Activated CD4-positive, alpha-beta T cell treated with anti-CD3 and anti-CD28 coated beads, Interleukin-10, Interleukin-2, amounts not matched to agents 100 ng/mL and 50 ng/mL, durations not matched to agents 16 hours and 8 hours (primary cell): ENCODE measurements at regions not wholly inside any gene's neighbourhood (a gene's known extent, or its start where the extent isn't known, plus 50 kb on each side); places are given as distances from the start of the nearest gene placed in this dataset.

ENCODE experiments used
- DNase-seq: peaks from one replicate; pipeline ENCODE4 v3.0.0-alpha.2; 2020

DNA sequence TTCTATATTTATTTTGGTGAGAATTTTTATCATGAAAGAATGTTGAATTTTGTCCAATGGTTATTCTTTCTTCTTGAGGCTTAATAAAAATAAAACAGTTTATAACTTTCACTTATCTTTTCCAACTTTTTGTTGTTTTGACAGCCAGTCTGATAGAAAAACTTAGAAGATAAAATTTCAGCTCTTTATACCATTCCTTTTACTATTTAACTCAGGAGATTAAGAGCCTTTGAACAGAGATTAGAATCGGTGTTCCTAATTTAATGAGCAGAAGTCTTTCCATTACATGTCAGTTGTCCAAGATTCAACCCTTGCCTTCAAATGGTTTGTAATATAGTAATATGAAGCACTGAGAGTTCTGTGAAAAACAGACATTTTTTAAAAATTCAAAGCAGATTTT is 97.8 kb upstream of the SEC61G start:
- no peak for DNase-seq

GRCh38 chr7:54857294-54857693 is 98.3 kb upstream of the SEC61G start:
- no peak for DNase-seq

DNA sequence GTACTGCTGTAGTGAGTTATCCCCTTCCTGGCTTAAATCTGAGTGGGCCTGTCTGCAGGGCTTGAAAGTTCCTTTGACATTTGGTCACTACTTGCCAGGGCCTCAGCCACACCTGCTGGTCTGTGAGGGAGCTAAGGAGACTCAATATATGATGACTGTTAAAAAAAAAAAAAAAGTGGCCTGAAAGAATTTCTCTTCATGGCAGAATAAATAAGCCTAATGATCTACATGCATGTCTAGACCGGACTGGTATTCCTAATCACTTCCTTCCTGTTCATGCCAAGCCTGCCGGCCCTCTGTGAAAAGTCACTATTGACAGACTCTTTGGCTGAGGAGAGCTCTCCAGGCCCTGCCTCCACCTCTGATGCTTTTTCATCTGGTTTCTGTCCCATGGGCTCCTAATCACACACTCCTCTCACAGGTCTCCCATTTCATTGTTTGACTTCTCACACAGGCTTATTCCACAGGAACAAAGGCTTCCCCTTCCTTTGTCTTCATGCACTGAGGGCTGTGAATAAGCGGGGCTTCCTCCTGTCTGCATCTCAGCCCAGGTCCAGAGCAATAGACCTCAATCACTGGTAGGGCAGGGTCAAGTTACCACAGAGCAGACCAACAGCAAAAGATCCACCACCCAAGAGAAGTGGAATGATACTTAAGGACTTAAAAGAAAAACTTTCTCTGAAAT is 99.1 kb upstream of the SEC61G start:
- no peak for DNase-seq

DNA sequence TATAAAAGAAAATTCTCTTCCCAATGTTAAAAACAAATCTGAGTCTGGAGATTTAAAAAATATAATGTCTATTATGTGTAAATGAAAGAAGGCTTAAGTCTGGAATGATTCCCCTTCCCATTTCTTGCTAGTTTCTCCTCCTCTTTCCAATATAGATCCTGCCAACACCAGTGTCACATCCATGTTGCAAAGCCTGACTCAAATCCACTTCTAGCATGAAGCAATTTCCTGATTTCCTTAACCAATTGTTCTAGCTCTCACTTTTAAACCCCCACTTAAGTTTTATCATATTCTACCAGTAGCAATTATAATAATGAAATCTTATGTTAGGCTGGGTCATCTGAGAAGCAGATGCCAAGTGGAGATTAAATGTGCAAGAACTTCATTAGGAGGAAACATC is 100.1 kb upstream of the SEC61G start:
- DNase-seq = no peak

DNA sequence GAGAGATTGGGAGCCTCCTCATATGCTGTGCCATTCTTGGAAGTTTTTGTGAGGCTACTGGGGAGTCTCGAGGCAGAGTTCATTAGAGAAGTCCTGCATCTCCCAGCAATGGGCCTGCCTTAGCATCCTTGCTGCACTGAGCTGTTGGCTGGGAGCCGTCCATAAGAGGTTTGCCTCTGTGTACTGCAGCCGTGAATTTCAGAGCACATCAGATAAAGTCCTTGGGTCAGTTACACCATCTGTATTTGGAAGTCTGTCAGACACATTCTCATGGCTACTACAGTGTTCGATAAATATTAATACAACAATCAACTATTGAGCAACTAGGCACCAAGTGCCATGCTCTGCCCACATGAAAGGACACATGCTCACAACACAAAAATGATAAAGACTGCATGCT is 100.5 kb upstream of the SEC61G start:
- no peak for DNase-seq

- no peak for DNase-seq
Observed at GRCh38 chr7:54860003-54860775, 101.2 kb upstream of the SEC61G start.

DNA sequence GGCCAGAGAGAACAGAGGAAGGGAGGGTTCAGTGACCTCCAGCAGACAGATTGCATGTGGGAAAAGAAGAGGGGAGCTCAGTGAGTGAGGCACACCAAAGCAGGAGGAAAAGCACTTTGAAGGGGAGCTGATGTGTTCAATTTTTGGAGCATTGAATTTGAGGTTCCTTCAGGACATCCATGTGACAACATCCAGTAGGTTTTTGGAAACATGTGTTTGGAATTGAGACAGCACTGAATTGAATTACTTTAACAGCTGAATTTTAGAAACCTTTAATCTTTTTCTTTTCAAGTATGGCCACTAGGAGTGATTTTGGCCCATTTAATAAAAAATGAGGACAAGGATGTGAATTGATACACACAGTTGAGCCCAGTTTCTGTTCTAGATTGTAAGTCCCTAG is 101.8 kb upstream of the SEC61G start:
- DNase-seq = no peak

- no peak for DNase-seq
Observed at GRCh38 chr7:54864663-54865062, 105.7 kb upstream of the SEC61G start.

GRCh38 chr7:54869523-54869922 is 110.5 kb upstream of the SEC61G start:
- no peak for DNase-seq

DNA sequence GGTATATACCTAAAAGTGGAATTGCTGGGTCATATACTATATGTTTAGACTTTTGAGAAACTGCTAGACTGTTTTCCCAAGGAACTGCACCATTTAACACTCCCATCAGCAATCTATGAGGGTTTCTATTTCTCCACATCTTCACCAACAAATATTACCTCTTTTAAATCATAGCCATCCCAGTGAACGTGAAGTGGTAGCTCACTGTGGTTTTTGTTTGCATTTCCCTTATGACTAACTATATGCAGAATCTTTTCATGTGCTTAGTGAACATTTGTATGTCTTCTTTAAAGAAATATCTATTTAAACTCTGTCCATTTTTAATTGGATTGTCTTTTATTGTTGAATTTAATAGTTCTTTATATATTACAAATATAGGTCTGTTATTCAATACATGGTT is 115.8 kb upstream of the SEC61G start:
- DNase-seq = no peak

DNA sequence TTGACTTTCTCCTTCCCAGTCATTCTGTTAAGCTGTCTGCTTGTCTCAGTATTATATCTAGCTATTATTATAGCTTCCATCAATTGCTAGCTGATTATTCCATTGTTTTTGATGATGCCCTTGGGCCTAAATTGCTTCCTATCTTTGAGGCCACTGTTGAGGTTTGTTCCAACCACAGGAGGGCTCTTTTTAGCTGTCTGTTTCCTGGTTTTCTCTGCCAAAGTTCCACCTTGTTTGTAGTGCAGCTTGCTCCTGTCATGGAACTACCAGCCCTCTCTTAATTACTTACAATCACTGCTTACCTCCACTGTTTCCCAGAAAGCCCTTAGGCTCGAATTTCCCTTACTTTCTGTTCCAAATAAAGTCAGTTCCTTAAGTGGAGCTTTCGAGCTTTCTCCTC is 118.7 kb upstream of the SEC61G start:
- DNase-seq = no peak

DNA sequence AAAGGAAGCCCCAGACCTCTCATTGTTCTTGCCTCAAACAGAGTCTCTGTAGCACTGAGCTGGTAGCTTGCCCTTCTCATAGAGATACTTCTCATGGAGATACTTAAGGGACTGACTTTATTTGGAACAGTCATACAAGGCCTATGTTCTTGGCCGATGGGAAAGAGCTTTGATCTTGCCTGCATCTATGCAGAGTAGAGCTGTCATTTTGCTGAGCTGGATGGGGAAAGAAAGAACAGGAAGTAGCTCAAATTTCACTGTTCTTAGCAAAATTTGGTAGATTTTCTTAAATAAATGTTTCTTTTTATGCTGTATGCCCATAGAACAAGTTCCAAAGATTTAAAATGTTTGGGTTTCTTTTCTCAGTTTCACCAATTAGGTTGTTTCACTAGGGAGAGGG is 119.3 kb upstream of the SEC61G start:
- no peak for DNase-seq

- DNase-seq = no peak
Observed at GRCh38 chr7:54879776-54880175, 120.8 kb upstream of the SEC61G start.

GRCh38 chr7:54880326-54880989 is 121.4 kb upstream of the SEC61G start:
- no peak for DNase-seq

GRCh38 chr7:54881816-54882520 is 123.0 kb upstream of the SEC61G start:
- no peak for DNase-seq

GRCh38 chr7:54882694-54883093 is 123.7 kb upstream of the SEC61G start:
- DNase-seq = no peak

- DNase-seq = no peak
Observed at GRCh38 chr7:54883576-54883975, 124.6 kb upstream of the SEC61G start.

GRCh38 chr7:54885285-54885684 is 126.3 kb upstream of the SEC61G start:
- DNase-seq = no peak

- DNase-seq = no peak
Observed at GRCh38 chr7:54888067-54888733, 129.2 kb upstream of the SEC61G start.

GRCh38 chr7:54888734-54889082 is 129.7 kb upstream of the SEC61G start:
- DNase-seq = no peak

DNA sequence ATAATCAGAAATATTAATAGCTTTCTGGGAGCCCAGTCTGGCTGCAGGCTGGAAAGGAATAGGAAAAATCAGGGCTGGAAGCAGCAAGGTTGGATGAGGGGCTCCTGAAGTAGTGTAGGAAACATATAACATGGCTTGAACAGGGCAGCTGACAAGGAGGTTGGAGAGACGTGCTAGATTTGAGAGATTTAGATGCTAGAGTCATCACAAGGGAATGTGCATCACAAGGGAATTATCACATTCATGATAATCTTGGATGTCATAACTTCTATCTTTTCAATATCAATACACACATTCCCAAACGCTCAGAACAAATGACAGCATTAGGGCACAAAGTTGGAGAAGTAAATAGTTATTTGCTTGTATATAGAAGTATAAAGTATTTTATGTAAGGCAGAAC is 120.9 kb upstream of the EGFR start:
- DNase-seq = no peak

- no peak for DNase-seq
Observed at GRCh38 chr7:54898659-54899340, 120.0 kb upstream of the EGFR start.
